ENCODE measurements at regions not wholly inside any gene's neighbourhood (a gene's known extent, or its start where the extent isn't known, plus 50 kb on each side); places are given as distances from the start of the nearest gene placed in this dataset.

DNA sequence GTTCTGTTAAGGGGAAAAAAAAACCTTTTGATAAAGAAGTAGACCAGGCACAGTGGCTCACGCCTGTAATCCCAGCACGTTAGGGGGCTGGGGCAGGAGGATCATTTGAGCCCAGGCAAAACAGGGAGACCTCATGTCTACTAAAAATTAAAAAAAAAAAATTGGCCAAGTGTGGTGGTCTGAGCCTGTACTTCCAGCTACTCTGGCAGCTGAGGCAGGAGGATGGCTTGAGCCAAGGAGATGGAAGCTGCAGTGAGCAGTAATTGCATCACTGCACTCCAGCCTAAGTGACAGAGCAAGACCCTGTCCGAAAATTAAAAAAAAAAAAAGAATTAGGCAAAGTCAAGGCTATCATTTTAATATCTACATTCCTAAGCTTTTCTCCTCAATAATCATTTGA is 124.8 kb upstream of the CPM start:
- Mint-ChIP-seq H3K27ac (no peak overlapping the region), H3K27me3 (ENCODE audit: low read depth, poor library complexity) (no peaks in the 10 kb centered on the region), H3K9me3 (no peaks in the 10 kb centered on the region), H3K36me3 (ENCODE audit: low read depth) (no peaks in the 10 kb centered on the region), H3K4me1 (peaks cover 5% of the 10 kb centered on the region), H3K4me3 (no peak overlapping the region)
- TF ChIP-seq, protein P1, sequence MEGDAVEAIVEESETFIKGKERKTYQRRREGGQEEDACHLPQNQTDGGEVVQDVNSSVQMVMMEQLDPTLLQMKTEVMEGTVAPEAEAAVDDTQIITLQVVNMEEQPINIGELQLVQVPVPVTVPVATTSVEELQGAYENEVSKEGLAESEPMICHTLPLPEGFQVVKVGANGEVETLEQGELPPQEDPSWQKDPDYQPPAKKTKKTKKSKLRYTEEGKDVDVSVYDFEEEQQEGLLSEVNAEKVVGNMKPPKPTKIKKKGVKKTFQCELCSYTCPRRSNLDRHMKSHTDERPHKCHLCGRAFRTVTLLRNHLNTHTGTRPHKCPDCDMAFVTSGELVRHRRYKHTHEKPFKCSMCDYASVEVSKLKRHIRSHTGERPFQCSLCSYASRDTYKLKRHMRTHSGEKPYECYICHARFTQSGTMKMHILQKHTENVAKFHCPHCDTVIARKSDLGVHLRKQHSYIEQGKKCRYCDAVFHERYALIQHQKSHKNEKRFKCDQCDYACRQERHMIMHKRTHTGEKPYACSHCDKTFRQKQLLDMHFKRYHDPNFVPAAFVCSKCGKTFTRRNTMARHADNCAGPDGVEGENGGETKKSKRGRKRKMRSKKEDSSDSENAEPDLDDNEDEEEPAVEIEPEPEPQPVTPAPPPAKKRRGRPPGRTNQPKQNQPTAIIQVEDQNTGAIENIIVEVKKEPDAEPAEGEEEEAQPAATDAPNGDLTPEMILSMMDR (IDR thresholded peaks at IDR 0.05), result no peak
- DNase-seq, result no peak

DNA sequence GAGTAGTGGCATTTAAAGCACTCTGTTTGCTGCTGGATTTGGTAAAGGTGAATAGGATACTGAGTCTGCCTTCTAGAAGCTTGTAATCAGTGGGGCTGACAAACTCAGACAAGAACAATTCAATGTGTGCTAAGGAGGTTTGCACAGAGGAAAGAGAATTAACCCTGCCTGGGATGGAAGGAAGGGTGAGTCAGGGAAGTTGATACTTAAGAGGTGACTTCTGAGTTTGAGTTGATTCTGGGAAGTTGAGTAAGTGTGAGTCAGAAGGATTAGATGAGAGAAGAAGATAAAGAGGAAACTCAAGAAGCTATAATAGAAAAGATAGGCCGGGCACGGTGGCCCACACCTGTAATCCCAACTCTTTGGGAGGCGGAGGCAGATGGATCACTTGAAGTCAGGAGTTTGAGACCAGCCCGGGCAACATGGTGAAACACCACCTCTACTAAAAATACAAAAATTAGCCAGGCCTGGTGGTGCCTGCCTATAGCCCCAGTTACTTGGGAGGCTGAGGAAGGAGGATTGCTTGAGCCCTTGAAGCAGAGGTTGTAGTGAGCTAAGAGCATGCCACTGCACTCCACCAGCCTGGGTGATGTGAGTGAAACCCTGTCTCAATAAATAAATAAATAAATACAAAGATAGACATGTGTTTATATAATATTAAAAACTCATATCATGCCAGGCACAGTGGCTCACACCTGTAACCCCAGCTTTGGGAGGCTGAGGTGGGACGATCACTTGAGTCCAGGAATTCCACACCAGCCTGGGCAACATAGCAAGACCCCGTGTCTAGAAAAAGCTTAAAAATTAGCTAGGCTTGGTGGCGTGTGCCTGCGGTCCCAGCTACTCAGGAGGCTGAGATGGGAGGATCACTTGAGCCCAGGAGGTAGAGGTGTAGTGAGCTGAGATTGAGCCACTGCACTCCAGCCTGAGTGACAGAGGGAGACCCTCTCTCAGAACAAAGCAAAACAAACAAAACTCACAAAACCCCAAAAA is 126.8 kb upstream of the CPM start:
- H3K27me3 Mint-ChIP-seq (ENCODE audit: low read depth, poor library complexity), result no peaks in the 10 kb centered on the region
- H3K9me3 Mint-ChIP-seq, result no peaks in the 10 kb centered on the region
- peaks cover 3% of the 10 kb centered on the region for H3K4me1 Mint-ChIP-seq
- no peak overlapping the region for H3K4me3 Mint-ChIP-seq
- H3K36me3 Mint-ChIP-seq (ENCODE audit: low read depth), result no peaks in the 10 kb centered on the region
- H3K27ac Mint-ChIP-seq, result no peak overlapping the region
- TF ChIP-seq, protein P1 (IDR thresholded peaks at IDR 0.05), result no peak
- DNase-seq, result no peak

DNA sequence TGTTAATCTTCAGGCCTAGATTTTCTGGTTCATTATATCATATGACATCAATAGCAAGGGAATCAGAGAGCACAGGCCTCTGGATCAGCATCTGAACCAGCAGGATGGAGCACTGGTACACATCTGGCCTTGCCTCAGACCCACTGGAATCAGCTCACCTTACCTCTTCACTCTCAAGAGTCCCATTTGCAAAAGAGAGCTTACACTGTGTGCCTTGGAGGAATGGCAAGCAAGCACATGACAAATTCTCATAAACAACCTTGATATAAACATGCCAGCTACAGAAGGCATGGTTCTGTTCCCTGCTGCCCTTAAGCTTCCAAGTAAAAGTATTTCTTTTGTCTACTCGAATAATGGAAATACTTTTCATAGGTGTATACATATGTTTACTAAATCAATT is 128.6 kb upstream of the CPM start:
- Mint-ChIP-seq H3K4me1 (peaks cover 16% of the 10 kb centered on the region), H3K36me3 (ENCODE audit: low read depth) (no peaks in the 10 kb centered on the region), H3K4me3 (no peak overlapping the region), H3K27me3 (ENCODE audit: low read depth, poor library complexity) (no peaks in the 10 kb centered on the region), H3K27ac (no peak overlapping the region), H3K9me3 (no peaks in the 10 kb centered on the region)
- TF ChIP-seq, protein P1 (IDR thresholded peaks at IDR 0.05), result no peak
- DNase-seq, result no peak

DNA sequence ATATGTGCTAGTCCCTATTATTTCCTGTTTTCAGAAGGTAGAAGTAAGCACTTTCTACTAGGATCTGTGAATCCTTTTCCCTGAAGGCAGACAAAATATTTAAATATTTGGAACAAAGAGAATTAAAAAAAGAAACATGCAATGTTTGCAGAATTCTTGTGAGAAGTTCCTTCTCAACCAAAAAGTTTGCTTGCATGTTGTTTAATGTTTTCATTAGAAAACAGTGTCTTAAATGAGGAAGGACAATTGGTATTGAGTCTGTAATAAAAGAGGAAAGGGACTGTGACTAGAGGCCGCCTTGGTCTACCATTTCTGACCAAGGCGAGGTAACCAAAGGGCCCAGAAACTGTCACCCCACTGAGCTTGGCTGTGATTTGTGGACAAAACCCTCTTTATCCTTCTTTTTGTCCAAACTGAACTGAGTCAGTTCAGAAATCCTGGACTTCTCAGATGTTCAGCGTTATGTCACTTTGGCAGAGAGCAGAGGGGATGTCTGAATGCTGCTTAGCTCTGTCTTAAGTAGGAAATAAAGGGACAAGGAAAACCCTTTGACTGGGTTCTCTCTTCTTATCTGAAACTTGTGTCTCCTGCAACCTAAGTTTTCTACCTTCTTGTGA is 129.8 kb upstream of the CPM start:
- no peaks in the 10 kb centered on the region for H3K9me3 Mint-ChIP-seq
- TF ChIP-seq, protein P1 (IDR thresholded peaks at IDR 0.05), result no peak
- H3K36me3 Mint-ChIP-seq (ENCODE audit: low read depth), result no peaks in the 10 kb centered on the region
- H3K27me3 Mint-ChIP-seq (ENCODE audit: low read depth, poor library complexity), result no peaks in the 10 kb centered on the region
- no peak overlapping the region for H3K4me3 Mint-ChIP-seq
- no peak overlapping the region for H3K27ac Mint-ChIP-seq
- DNase-seq, result no peak
- H3K4me1 Mint-ChIP-seq, result peaks cover 28% of the 10 kb centered on the region

DNA sequence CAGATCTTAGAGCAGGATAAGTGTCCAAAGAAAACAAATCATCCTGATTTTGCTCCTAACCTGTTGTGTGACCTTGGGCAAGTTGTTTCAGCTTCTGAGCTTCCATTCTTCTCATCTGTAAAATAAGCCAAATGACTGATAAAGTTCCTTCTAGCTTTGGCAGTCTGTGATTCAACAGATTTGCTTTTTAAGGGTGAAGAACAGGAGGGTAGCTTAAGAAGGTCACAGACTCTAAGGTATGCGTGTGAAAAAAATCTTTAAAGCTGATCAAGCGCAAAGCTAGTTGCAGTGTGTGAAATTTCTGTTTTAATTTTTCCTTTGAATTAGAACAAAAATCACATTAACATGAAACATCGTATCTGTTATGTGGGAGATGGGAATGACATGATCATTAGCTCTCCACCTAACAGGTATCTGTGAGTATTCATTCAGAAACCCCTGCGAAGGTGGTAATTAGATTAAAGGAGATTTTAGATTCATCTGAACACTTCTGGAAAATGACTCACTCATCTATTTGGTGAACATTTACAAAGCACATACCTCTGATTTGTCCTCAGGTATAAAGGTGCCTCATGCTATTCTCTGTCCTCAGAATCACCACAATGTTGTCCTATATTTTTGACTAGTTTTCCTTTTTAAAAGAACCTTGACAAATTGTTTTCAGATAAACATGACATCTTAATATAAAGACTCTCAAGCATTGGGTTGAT is 131.9 kb upstream of the CPM start:
- no peaks in the 10 kb centered on the region for H3K36me3 Mint-ChIP-seq (ENCODE audit: low read depth)
- H3K27me3 Mint-ChIP-seq (ENCODE audit: low read depth, poor library complexity), result no peaks in the 10 kb centered on the region
- DNase-seq, result no peak
- H3K9me3 Mint-ChIP-seq, result no peaks in the 10 kb centered on the region
- TF ChIP-seq, protein P1 (IDR thresholded peaks at IDR 0.05), result no peak
- no peak overlapping the region for H3K4me3 Mint-ChIP-seq
- no peak overlapping the region for H3K27ac Mint-ChIP-seq
- peaks cover 39% of the 10 kb centered on the region for H3K4me1 Mint-ChIP-seq
